DOHH2 (cell line): ENCODE measurements at regions not wholly inside any gene's neighbourhood (a gene's known extent, or its start where the extent isn't known, plus 50 kb on each side); places are given as distances from the start of the nearest gene placed in this dataset.
"Not testable (repeated sequence)": the region's sequence is repeated elsewhere in the genome, so short reads cannot be mapped to it uniquely, and the experiment has no call there.

Experiments used
- EZH2phosphoT487 ChIP-seq: fragments of 200-600 bp; sonication (generic); IDR thresholded peaks from 2 replicates; pipeline ENCODE4 v1.6.1; 2017; ENCODE audit warnings: borderline replicate concordance, mild to moderate bottlenecking, antibody characterized with exemption, low read length, moderate library complexity, mixed read lengths
- TF ChIP-seq, protein P1 (sequence below): fragments of 200-600 bp; sonication (generic); IDR thresholded peaks from one replicate; pipeline ENCODE4 v1.5.1; 2014; ENCODE audit warnings: antibody characterized with exemption, mild to moderate bottlenecking, low read depth, low read length; ENCODE audit not compliant: poor library complexity, severe bottlenecking

DNA sequence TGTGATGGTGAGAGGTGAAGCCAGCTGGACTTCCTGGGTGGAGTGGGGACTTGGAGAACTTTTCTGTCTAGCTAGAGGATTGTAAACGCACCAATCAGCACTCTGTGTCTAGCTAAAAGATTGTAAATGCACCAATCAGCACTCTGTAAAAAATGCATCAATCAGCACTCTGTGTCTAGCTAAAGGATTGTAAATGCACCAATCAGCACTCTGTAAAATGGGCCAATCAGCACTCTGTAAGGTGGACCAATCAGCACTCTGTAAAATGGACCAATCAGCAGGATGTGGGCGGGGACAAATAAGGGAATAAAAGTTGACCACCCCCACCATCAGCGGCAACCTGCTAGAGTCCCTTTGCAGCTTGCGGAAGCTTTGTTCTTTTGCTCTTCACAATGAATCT, 185.9 kb downstream of the RPS24 start:
- TF ChIP-seq, protein P1, sequence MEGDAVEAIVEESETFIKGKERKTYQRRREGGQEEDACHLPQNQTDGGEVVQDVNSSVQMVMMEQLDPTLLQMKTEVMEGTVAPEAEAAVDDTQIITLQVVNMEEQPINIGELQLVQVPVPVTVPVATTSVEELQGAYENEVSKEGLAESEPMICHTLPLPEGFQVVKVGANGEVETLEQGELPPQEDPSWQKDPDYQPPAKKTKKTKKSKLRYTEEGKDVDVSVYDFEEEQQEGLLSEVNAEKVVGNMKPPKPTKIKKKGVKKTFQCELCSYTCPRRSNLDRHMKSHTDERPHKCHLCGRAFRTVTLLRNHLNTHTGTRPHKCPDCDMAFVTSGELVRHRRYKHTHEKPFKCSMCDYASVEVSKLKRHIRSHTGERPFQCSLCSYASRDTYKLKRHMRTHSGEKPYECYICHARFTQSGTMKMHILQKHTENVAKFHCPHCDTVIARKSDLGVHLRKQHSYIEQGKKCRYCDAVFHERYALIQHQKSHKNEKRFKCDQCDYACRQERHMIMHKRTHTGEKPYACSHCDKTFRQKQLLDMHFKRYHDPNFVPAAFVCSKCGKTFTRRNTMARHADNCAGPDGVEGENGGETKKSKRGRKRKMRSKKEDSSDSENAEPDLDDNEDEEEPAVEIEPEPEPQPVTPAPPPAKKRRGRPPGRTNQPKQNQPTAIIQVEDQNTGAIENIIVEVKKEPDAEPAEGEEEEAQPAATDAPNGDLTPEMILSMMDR = not testable (repeated sequence)
- not testable (repeated sequence) for TF ChIP-seq EZH2phosphoT487
